GM18873 (cell line): ENCODE measurements at regions not wholly inside any gene's neighbourhood (a gene's known extent, or its start where the extent isn't known, plus 50 kb on each side); places are given as distances from the start of the nearest gene placed in this dataset.
"Not testable (repeated sequence)": the region's sequence is repeated elsewhere in the genome, so short reads cannot be mapped to it uniquely, and the experiment has no call there.

Experiments
- ATAC-seq: cut with Tn5 transposase; IDR thresholded peaks from one replicate; pipeline ENCODE4 v1.9.1; 2021; ENCODE audit warnings: mild to moderate bottlenecking, moderate library complexity, moderate number of reproducible peaks; ENCODE audit not compliant: unreplicated experiment, low FRiP score

DNA sequence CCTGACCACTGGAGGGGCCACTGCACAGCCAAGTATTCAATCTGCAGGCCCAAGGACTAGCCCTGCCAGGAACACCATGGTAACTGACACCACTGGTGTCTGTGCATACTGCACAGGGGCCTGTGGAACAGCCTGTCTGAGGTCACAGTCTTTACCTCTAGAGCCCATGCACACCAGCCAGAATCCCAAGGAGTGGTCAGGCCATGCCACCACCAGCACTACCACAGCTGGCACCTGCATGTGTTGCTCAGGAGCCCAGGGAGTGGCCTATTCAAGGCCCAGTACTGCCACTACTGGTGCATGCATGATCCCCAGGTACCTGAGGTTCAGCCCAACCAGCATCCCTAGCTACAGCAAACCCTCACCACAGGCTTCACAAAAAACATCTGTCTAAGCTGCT lies 546.0 kb upstream of the RGMB start:
- no peak for ATAC-seq

GRCh38 chr5:98231089-98231488 lies 542.4 kb upstream of the RGMB start:
- no peak for ATAC-seq

DNA sequence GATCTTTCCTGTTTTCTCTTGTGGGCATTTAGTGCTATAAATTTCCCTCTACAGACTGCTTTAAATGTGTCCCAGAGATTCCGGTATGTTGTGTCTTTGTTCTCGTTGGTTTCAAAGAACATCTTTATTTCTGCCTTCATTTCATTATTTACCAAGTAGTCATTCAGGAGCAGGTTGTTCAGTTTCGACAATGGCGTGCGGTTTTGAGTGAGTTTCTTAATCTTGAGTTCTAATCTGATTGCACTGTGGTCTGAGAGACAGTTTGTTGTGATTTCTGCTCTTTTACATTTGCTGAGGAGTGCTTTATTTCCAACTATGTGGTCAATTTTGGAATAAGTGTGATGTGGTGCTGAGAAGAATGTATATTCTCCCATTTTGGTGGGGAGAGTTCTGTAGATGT lies 535.7 kb upstream of the RGMB start:
- ATAC-seq: not testable (repeated sequence)

DNA sequence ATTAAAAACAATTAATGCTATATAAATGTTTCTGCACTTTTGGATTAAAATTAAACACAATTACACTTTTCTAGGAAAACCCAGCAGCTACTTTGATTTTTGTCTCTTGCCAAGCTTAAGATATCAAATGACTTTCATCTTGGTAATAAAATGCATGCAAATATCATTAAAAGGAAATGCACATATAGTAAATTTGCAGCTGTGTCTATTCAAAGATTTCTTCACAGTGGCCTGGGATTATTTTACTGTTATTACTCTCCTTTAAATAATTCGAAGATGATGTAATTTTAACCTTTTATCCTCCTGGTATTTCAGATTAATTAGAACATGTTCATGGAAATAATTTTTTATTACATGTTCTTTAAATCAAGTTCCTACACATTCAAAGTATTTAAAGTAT lies 529.5 kb upstream of the RGMB start:
- ATAC-seq: no peak

DNA sequence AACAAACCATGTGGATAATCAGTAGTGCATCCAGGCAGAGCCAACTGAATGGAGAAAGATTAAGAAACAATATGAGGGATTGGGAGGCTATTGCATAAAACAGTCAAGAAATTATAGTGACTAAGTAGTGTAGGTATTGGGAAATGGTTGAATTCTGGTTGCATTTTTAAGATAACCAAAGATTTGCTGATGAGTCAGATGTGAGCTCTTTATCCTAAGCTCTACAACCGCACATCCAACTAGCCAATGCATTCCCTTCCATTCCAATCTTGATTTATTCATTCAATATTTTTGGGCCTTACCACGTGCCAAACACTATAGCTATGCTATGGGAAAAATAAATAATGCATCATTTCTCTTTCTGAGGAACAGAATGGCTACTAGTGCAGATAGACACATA lies 524.5 kb upstream of the RGMB start:
- no peak for ATAC-seq

- no peak for ATAC-seq
Observed at GRCh38 chr5:98258939-98259338, 514.5 kb upstream of the RGMB start.

DNA sequence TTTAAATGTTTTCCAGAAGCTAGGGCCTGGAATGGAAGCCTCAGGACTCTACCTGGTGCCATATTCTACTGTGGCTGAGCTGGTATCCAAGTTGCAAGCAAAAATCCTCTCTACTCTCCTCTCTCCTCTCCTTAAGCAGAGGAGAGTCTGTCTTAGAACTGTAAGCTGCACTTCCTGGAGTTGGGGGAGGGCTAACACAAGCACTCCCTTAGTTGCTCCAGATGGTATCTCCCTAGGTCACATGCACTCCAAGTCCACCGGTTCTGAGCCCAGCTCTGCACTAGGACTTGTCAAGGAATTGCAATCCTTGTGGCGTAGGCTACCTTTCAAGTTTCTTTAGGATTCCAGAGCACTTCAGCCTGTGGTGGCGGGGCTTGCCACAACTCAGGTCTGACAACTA lies 513.9 kb upstream of the RGMB start:
- ATAC-seq: no peak

DNA sequence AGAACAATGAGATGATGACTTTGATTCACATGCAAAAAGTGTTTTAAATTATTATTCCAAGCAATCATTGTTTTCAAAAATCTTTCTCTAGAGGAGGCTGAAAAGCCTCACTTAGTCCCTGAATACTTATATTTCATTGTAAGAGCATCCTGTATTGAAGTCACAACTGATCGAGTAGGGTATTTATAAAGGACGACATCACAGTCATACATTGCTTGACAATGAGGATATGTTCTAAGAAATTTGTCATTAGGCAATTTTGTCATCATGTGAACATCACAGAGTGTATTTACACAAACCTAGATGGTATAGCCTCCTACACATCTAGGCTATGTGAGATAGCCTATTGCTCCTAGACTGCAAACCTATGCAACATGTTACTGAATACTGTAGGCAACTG lies 510.4 kb upstream of the RGMB start:
- ATAC-seq: no peak

DNA sequence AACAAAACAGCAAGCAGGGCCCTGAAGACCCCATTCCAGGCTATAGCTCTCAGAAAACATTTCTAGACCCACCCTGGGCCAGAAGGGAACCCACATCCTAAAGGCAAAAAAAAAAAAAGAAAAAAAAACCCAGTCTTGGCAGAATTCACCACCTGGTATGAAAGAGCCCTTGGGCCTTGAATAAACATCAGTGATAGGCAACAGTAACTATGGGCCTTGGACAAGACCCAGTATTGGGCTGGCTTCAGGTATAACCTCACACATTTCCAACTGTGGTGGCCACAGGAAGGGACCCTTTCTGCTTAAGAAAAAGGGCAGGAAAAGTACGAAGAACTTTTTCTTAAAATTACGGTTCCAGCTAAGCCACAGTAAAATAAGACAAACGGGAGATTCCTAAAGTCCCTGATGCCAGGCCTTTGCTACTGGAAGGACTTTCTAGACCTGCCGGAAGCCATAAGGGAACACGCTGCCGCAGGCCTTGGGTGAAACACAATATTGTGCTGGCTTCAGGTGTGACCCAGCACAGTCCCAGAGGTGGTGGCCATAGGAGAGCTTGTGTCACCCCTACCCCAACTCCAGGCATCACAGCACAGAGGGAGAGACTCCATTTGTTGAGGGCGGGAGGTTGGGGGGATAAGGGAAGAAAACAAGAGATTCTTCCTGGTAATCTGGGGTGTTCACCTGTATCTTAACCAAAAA lies 505.2 kb upstream of the RGMB start:
- ATAC-seq: no peak

GRCh38 chr5:98275980-98276379 lies 497.5 kb upstream of the RGMB start:
- ATAC-seq: no peak

DNA sequence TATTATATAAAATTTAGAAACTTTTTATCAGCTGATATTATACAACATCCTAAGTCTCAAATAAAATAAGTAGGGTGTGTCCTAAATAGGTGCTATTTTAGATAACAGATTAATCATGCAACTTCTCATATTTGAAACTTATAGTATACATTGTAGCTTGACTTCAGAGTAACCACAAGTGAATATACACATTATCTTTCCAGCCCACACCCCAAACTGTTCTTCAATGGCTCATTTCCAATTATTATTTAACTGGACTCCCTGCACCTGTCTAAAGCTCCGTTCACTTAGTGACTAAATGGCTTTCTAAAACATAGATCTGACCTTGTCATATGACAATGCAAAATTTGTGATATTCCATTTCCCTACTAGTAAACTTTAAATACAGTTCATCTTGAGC lies 490.9 kb upstream of the RGMB start:
- no peak for ATAC-seq

- ATAC-seq: no peak
Observed at GRCh38 chr5:98292496-98292895, 481.0 kb upstream of the RGMB start.

DNA sequence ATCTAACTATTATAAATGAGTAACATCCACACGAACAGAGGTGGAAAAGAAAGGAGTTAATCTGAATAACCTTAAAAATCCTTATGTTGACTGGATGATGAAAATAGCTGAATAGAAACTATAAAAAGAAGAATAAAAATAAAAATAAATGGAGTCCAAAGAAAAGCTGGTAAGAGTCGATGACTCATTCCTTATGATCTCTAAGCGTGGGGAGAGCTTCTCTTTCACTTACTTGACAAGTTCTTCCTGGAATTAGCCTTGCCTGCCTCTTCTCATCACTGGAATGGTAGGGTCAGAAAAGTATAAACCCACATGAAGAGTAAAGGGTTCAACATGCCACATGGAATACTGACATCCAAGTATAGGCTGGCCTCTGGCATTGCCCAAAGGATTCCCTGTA lies 477.0 kb upstream of the RGMB start:
- no peak for ATAC-seq

- ATAC-seq: no peak
Observed at GRCh38 chr5:98299435-98299834, 474.0 kb upstream of the RGMB start.

- no peak for ATAC-seq
Observed at GRCh38 chr5:98301547-98301946, 471.9 kb upstream of the RGMB start.

GRCh38 chr5:98307811-98308210 lies 465.7 kb upstream of the RGMB start:
- no peak for ATAC-seq

- no peak for ATAC-seq
Observed at GRCh38 chr5:98308231-98308630, 465.2 kb upstream of the RGMB start.

DNA sequence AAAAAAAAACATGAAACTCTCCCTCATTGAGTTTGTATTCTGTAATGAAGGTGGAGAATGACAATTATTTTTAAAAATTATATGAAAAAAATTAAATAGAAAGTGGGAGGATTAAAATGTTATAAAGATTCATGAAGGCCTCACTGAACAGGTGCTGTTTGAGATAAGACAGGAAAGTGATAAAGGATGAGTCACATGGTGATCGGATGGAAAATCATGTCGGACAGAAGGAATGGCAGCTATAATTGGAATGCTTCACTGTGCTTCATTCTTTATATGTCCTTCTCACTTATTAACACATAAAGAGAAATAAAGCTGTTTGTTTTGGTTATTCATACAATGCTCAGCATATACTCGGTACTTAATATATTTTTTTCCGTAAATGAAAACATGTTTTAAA lies 464.5 kb upstream of the RGMB start:
- ATAC-seq: no peak

GRCh38 chr5:98309785-98310598 lies 463.5 kb upstream of the RGMB start:
- peak; percentile 93 for ATAC-seq

DNA sequence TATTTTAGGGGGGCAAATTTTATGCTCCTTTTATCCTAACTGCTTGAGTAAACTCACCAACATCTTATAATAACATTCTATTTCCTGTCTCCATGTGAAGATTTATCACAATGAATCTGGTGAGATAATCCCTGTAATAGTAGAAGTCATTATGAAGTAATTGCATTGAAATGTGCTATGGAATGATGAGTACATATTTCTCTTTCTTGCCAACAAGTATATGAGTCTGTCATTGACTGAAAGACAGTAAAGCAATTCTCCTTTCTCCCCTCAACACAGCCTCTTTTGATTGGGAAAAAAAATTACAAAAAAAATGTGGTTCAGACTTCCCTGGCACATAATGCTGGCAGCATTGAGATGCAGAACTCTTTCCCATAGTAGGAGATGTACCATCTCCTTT lies 459.2 kb upstream of the RGMB start:
- ATAC-seq: no peak

GRCh38 chr5:98318386-98318785 lies 455.1 kb upstream of the RGMB start:
- ATAC-seq: no peak
